Stimulated activated CD4-positive, alpha-beta T cell treated with anti-CD3 and anti-CD28 coated beads, Interleukin-12 subunit alpha, Interleukin-12 subunit beta, amount 100 ng/mL, for 4 hours (primary cell): ENCODE measurements at regions not wholly inside any gene's neighbourhood (a gene's known extent, or its start where the extent isn't known, plus 50 kb on each side); places are given as distances from the start of the nearest gene placed in this dataset.

Source experiments
- DNase-seq: peaks from one replicate; pipeline ENCODE4 v3.0.0-alpha.2; 2020

DNA sequence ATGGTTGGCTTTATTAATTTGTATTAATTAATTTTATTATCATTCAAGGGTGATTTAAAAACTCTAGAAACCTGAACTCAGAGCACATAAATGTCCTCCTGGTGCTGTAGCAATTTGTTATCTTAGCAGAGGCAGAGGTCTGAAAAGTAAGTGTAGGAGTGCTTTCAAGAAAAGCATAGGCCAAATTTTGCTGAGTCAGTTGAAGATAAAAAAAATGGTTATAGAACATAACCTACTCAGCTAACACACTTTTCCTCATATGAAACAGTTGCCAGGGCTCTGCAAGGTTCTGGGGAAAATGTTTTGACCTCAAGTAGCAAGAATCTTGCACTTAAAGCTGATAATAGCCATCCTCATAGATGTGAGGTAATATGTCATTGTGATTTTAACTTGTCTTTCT, 53.5 kb upstream of the CHODL start:
- DNase-seq, result no peak

DNA sequence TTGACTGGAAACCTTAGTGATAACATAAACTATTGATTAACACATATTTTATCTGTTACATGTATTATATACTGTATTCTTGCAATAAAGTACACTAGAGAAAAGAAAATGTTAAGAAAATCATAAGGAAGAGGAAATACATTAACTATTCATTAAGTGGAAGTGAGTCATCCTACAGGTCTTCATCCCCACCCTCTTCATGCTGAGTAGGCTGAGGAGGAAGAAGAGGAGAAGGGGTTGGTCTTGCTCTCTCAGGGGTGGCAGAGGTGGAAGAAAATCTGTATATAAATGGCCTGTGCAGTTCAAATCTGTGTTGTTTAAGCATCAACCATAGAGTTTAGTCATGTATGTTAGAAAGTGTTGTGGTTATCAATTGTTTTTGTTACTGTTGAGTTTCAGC, 66.1 kb upstream of the CHODL start:
- no peak for DNase-seq

DNA sequence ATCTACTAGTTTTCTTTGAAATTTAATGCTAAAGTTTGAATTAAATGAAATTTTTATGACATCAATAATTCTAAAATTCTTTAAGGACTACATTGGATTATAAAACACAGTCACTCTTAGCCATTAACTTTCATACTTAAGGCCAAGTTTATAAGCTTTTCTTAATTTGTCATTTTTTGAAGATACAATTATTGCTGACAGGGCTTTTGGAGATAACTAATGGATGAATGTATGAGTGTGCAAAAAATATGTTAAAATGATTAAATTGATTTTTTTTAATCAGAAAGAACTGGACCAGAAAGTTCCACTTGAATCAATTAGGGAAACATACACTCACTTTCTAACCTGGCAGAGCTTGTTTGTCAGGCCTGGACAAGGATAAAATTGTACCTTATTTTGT, 70.3 kb upstream of the CHODL start:
- no peak for DNase-seq

DNA sequence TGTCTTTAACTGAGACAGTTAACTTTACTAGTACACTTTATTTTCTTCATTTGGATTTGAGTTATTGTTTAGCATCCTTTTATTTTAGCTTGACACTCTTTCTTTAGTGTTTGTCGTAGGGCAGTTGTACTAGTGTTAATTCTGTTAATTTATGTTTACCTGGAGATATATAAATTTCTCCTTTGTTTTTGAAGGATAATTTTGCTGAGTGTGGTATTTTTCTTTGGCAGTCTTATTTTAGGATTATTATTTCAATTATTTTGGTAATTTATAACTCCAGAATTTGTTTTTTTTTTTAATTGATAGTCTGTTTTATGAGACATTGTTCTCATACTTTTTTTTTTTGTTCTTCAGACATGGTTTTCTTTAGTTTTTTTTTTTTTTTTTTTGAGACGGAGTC, 73.8 kb upstream of the CHODL start:
- no peak for DNase-seq

DNA sequence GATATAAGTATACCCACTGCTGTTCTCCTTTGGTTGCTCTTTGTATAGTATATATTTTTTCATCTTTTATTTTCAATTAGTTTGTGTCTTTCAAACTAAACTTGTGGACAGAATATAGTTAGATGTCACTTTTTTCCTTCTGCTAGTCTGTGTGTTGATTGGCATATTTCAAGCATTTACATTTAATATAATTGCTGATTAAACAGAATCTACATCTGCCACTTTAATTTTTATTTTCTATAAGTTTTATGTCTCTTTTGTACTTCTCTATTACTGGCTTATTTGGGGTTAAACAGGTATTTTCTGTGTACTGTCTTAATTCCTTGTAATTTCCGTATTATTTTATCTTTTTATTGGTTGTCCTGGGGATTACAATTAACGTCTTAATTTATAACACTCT, 74.4 kb upstream of the CHODL start:
- DNase-seq, result no peak

- DNase-seq, result no peak
Observed at GRCh38 chr21:18168108-18168507, 76.5 kb upstream of the CHODL start.

- no peak for DNase-seq
Observed at GRCh38 chr21:18164933-18165332, 79.7 kb upstream of the CHODL start.

GRCh38 chr21:18164483-18164882, 80.2 kb upstream of the CHODL start:
- no peak for DNase-seq

GRCh38 chr21:18163956-18164355, 80.7 kb upstream of the CHODL start:
- no peak for DNase-seq

- DNase-seq, result no peak
Observed at GRCh38 chr21:18161841-18162240, 82.8 kb upstream of the CHODL start.

DNA sequence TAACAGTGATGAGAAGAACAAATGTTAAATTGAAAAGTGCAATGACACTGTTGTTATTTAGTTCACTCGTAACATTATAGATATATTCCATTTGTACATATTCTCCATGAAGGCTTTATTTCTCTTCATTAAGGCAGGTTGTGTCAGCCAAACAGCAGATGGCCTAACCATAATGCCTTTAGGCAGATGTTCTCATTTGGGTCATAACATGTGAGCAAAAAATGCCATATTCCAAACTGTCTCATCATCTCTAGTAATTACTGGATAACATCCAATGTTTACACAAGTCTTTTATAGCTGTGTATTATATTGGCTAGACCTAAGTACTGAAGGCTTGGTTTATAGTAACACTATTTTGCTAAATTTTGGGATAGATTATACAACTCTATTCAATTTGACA, 87.2 kb upstream of the CHODL start:
- no peak for DNase-seq

GRCh38 chr21:18155508-18156193, 89.0 kb upstream of the CHODL start:
- no peak for DNase-seq

- no peak for DNase-seq
Observed at GRCh38 chr21:18153063-18153462, 91.6 kb upstream of the CHODL start.

DNA sequence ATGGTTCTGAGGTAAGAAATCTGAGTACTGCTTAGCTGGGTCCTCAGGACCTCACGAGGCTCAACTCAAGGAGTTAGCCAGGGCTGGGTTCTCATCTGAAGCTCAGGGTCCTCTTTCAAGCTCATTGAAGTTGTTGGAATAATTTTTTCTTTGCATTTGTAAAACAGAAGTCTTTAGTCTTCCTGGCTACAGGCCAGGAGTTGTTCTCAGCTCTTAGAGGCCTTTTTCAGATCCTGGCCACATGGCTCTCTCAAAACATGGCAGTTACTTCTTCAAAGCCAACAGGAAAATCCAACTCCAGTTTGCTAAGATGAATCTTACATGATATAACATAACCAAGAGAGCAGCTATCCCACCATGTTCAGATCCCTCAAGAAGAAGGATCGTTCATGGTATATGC, 92.3 kb upstream of the CHODL start:
- DNase-seq, result no peak

DNA sequence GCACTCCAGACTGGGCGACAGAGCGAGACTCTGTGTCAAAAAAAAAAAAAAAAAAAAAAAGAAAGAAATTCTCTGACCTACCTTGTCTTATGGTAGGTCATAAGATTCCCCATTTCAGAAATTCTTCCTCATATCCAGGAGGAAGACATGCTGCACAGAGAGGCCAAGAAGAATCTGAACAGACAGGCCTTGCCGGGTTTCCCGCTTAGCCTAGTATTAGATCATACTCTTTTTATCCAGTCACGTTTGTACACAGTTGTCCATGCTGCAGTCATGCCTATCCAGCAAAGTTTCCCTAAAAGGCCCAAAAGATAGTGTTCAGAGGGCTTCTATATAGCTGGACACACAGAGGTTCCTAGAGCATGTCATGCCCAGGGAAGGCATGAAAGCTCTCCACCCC, 93.6 kb upstream of the CHODL start:
- DNase-seq, result no peak

- DNase-seq, result no peak
Observed at GRCh38 chr21:18148401-18148800, 96.2 kb upstream of the CHODL start.

- DNase-seq, result no peak
Observed at GRCh38 chr21:18147678-18148077, 97.0 kb upstream of the CHODL start.

DNA sequence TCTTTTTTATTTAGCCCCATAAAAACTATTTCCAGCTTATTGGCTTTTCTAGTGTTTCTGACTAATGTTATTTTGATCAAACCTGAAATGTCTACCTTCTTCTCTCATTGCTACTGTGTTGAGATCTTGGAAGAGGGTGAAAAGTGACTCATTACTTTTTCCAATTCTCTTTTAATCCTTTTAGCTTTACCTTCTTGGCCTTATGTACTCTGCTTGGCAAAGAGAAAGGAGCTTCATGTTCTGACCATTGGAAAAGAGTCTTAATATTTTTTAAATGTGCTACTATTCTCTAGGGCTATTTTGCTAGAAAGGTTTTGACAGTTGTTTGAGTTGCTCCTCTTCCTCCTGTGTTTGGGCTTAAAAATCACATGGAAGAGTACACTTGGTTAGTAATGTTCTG, 97.8 kb upstream of the CHODL start:
- no peak for DNase-seq

DNA sequence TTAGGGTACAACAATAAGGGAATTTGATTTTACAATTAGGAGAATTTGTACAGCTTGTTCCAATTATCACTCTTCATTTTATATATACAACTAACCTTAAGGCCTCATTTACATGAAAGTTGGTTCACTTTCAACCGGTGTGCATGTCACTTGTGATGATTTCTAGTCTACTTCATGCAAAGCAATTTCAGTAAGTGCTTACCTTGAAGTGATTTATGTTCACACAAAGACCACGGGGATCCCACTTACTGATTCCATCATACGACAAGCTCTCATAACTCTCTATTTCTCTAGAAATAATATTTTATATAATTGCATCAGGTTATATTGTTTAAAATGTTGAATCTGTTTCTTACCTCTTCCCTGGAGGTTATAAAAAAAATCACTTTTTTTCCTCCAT, 100.3 kb upstream of the CHODL start:
- DNase-seq, result no peak

GRCh38 chr21:18142655-18143054, 102.0 kb upstream of the CHODL start:
- DNase-seq, result no peak

DNA sequence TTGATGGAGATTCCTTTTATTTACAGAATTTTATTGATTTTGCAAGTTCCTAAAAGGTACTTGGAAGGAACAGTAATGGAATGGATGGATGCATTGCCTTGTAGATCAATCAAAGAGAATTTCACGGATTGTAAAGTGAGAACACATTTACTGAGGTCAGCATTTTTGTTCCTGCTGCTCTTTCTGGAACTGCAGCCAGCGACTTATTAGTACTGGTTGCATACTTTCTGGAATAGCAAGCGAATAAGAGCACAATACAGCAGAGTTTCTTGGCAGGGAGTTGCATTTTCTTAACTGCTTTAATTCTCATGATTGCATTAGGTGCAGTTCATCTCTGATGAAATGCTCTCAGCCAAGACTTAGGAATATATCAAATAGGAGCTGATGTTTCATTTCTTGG, 106.1 kb upstream of the CHODL start:
- no peak for DNase-seq

GRCh38 chr21:18129526-18129925, 115.1 kb upstream of the CHODL start:
- no peak for DNase-seq

DNA sequence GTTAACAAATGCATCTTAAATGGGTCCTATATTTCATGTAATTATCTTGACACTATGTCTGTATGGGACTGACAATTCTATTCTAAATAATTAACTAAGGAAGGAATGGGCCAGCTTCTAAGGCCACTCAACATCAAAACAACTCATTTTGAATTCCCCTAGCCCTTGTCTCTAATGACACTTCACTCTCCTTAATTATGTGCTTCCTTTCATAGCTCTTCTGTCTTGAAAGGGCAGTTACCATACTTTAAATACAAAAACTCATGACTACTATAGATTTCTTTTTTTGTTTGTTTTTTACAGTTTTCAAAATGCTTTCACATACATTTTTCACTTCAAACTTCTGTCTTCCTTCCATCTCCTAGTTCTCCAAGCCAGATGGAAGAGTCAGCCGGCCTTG, 126.1 kb upstream of the CHODL start:
- no peak for DNase-seq

DNA sequence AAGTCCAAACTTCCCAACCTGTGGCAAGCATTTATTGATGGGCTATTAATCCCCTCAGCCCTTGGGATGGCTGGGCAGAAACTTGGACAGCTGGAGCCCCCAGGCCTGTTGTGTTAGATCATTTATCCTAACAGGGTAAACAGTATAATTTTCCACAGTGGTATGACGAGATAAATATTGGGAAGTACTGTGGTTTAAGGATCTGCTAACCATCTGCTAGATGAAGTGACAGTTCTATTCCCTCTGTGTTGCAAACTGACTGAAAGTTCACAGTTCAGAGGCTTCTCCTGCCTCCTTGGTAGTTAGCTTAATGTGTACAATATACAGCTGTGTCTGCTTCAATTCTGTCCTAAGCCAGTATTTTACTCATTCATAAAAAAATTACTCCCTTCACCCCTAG, 127.5 kb upstream of the CHODL start:
- DNase-seq, result no peak

DNA sequence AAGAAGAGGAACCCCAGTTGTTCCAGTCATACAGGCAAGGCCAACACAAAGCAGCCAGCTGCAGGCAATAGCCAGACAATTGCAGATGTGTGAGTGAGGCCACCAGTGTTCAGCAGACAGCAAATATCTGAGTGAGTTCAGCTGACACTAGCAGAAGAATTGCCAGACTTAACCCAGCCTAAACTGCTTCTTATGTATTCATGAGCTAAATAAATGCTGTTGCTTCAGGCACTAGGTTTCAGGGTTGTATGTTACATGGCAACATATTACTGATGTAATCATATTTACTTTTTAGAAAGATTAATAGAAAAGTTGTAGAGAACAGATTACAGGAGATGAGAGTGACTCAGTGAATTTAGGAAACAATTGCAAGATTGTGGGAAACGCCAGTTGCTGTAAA, 129.8 kb upstream of the CHODL start:
- DNase-seq, result no peak

- DNase-seq, result no peak
Observed at GRCh38 chr21:18104802-18105201, 139.8 kb upstream of the CHODL start.
